Upper lobe of right lung (tissue), 1 donor: ENCODE measurements at regions not wholly inside any gene's neighbourhood (a gene's known extent, or its start where the extent isn't known, plus 50 kb on each side); places are given as distances from the start of the nearest gene placed in this dataset.

Experiments
- ATAC-seq: fragments of 200-7000 bp; cut with Tn5 transposase; one replicate; pipeline ENCODE4 v1.9.1; 2020; ENCODE audit warnings: mild to moderate bottlenecking, moderate library complexity
- DNase-seq: peaks from one replicate; pipeline ENCODE4 v3.0.0-alpha.2; 2020
- H3K27ac ChIP-seq: fragments of 200-600 bp; one replicate; pipeline ENCODE4 v1.8.0; 2022
- H3K27me3 ChIP-seq: fragments of 200-600 bp; one replicate; pipeline ENCODE4 v1.8.0; 2022; ENCODE audit warnings: mild to moderate bottlenecking
- H3K36me3 ChIP-seq: fragments of 200-600 bp; one replicate; pipeline ENCODE4 v1.8.0; 2022
- H3K4me1 ChIP-seq: fragments of 200-600 bp; one replicate; pipeline ENCODE4 v1.8.0; 2022
- H3K4me3 ChIP-seq: fragments of 200-600 bp; one replicate; pipeline ENCODE4 v1.8.0; 2022; ENCODE audit warnings: mild to moderate bottlenecking
- H3K9me3 ChIP-seq: fragments of 200-600 bp; one replicate; pipeline ENCODE4 v1.8.0; 2022
- intact Hi-C: fragments of 100-400 bp; cut with DNase I; formaldehyde crosslinking; loops from one replicate; pipeline ENCODE4 v1.11.0; 2022
- TF ChIP-seq, protein P1 (sequence below): fragments of 200-600 bp; IDR thresholded peaks from one replicate; pipeline ENCODE4 v1.8.0; 2022; ENCODE audit warnings: antibody characterized with exemption
- donor health status: DM: no; HTN: yes; CAD: no; lungs with severe emphysema.

DNA sequence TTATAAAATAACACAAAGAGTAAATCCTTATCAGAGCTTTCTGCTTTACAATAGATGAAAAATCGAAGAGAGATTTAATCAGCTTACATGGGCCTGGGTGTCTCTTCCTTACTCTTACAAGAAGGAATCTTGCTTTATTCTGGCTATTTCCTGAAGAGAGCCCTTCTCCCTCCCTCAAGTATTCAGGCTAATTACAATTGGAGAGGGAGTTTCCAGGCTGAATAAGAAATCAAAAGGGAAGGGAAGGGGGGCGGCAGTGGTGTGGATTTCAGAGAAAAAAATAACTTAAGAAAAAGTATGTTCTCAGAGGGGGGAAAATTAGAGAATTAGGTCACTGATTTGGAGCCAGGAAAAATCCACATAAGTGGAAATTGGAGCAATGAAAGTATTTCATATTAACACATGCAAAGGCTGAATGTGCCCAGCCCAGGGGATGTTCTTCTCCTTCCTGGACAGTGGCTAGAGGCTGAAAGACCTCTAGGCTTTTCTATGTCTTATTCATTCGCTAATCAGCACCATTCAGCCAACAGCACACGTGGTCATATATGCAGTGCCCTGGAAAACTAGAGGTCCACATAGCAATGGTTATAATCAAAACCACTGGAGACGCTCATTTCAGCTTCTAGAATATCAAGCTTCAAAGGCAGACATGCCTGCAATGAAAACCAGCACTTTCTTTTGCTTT, 158.9 kb upstream of the BTG1 start:
- intact Hi-C loops = no loop called here
- DNase-seq (no peak), ATAC-seq (no peak)
- H3K27me3 ChIP-seq = no peaks in the 10 kb centered on the region
- no peaks in the 10 kb centered on the region for H3K36me3 ChIP-seq
- no peak overlapping the region for H3K27ac ChIP-seq
- TF ChIP-seq, protein P1, sequence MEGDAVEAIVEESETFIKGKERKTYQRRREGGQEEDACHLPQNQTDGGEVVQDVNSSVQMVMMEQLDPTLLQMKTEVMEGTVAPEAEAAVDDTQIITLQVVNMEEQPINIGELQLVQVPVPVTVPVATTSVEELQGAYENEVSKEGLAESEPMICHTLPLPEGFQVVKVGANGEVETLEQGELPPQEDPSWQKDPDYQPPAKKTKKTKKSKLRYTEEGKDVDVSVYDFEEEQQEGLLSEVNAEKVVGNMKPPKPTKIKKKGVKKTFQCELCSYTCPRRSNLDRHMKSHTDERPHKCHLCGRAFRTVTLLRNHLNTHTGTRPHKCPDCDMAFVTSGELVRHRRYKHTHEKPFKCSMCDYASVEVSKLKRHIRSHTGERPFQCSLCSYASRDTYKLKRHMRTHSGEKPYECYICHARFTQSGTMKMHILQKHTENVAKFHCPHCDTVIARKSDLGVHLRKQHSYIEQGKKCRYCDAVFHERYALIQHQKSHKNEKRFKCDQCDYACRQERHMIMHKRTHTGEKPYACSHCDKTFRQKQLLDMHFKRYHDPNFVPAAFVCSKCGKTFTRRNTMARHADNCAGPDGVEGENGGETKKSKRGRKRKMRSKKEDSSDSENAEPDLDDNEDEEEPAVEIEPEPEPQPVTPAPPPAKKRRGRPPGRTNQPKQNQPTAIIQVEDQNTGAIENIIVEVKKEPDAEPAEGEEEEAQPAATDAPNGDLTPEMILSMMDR = no peak
- H3K4me1 ChIP-seq = peaks cover 5% of the 10 kb centered on the region
- no peaks in the 10 kb centered on the region for H3K9me3 ChIP-seq
- H3K4me3 ChIP-seq = no peak overlapping the region

DNA sequence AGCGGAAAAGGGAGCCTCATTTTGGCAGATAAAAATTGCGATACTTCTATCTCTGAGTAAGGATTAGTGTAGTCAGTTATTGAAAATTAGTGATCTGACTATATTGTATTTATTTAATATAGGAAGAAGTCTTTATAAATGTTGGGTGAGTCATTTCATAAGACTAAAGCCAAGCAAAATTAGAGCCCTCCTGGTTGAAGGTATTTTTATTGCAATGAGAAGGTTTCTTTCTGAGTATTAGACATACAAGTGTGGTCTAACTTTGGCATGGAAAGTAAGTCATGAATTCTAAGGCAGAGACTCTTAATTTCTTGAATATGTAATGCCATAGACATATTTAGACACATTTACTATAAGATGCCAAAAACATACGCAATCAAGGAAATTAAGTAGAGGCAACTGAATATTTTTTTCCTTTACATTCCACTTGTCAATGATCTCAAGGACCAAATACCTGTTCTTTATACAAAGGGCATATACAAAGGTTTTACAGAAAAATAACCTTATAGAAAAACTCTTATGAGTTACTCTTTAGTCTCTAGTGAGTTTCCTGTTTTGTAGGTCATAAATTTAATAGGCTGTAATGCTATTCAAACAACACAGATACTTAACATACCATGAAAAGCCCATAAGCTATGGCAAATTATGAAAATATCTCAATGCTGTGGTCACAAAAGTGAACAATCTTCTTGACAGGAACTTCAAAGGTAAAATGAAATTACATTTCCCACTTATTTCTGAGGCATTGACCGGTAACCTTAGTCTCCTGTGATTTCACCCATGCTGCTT, 156.6 kb upstream of the BTG1 start:
- intact Hi-C loops = no loop called here
- no peak for ATAC-seq
- H3K27ac ChIP-seq = no peak overlapping the region
- H3K27me3 ChIP-seq = no peaks in the 10 kb centered on the region
- TF ChIP-seq, protein P1 = no peak
- H3K36me3 ChIP-seq = no peaks in the 10 kb centered on the region
- H3K9me3 ChIP-seq = no peaks in the 10 kb centered on the region
- H3K4me1 ChIP-seq = peaks cover 15% of the 10 kb centered on the region
- no peak overlapping the region for H3K4me3 ChIP-seq
- no peak for DNase-seq

DNA sequence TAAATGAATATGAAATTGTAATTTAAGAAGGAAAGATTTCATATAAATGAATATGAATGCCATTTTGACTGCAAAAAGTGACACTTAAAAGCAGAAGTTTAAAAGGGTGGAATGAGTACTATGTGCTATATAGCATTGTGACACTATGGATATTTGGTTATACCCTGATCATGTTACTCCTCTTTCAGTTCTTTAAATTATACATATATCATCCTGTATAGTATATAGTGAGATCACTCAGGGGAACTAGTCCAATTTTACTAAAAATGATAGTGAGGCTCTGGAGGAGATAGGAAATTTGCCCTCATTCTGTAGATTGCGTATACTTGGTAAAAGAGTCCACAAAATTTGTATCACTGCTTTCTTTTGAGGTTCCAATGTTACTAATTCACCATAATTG, 155.7 kb upstream of the BTG1 start:
- Histone ChIP-seq H3K9me3 (no peaks in the 10 kb centered on the region), H3K27ac (no peak overlapping the region), H3K4me3 (no peak overlapping the region), H3K4me1 (peaks cover 15% of the 10 kb centered on the region), H3K36me3 (no peaks in the 10 kb centered on the region), H3K27me3 (no peaks in the 10 kb centered on the region)
- intact Hi-C loops = no loop called here
- DNase-seq = no peak
- no peak for ATAC-seq
- TF ChIP-seq, protein P1 = no peak

DNA sequence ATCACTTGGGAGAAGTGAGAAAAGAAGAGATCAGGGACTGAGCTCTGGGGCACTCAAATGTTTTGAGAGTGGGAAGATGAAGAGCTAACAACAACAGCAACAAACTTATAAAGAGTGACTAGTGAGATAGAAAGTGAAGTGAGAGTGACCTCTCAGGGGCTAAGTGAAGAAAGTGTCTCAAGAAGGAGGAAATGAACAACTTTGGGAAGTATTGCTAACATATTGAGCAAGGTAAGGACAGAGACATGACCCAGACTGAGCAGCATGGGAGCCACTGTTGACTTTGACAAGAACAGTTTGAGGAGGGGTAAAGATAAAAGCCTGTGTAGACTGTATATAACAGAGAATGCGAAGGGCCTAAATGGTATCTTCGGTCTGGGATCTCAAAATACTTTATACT, 155.1 kb upstream of the BTG1 start:
- H3K4me3 ChIP-seq = no peak overlapping the region
- peaks cover 15% of the 10 kb centered on the region for H3K4me1 ChIP-seq
- TF ChIP-seq, protein P1 = no peak
- no peaks in the 10 kb centered on the region for H3K36me3 ChIP-seq
- intact Hi-C loops = no loop called here
- ATAC-seq (peak; percentile 84), DNase-seq (no peak)
- no peaks in the 10 kb centered on the region for H3K27me3 ChIP-seq
- H3K9me3 ChIP-seq = no peaks in the 10 kb centered on the region
- H3K27ac ChIP-seq = no peak overlapping the region

DNA sequence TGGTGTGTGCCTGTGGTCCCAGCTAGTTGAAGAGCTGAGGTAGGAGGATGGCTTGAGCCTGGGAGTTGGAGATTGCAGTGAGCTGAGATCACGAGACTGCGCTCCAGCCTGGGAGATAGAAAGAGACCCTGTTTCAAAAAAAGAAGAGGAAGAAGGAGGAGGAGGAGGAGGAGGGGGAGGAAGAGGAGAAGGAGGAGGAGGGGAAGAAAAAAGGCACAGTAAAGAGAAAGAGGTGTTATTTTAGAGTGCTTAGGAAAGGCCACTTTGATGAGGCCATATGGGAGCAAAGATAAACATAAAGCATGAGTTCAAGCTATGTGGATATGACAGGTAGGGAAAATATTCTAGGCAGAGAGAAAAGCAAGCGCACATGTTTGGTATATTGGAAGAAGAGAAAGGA, 154.1 kb upstream of the BTG1 start:
- Histone ChIP-seq H3K4me3 (no peak overlapping the region), H3K27ac (no peak overlapping the region), H3K27me3 (no peaks in the 10 kb centered on the region), H3K9me3 (no peaks in the 10 kb centered on the region), H3K36me3 (no peaks in the 10 kb centered on the region), H3K4me1 (peaks cover 15% of the 10 kb centered on the region)
- TF ChIP-seq, protein P1 = no peak
- ATAC-seq (no peak), DNase-seq (no peak)
- intact Hi-C loops = no loop called here
